HG02938 (cell line): ENCODE measurements at regions not wholly inside any gene's neighbourhood (a gene's known extent, or its start where the extent isn't known, plus 50 kb on each side); places are given as distances from the start of the nearest gene placed in this dataset.

Experiments
- ATAC-seq: cut with Tn5 transposase; IDR thresholded peaks from one replicate; pipeline ENCODE4 v1.9.1; 2021; ENCODE audit warnings: mild to moderate bottlenecking, moderate library complexity; ENCODE audit not compliant: unreplicated experiment

DNA sequence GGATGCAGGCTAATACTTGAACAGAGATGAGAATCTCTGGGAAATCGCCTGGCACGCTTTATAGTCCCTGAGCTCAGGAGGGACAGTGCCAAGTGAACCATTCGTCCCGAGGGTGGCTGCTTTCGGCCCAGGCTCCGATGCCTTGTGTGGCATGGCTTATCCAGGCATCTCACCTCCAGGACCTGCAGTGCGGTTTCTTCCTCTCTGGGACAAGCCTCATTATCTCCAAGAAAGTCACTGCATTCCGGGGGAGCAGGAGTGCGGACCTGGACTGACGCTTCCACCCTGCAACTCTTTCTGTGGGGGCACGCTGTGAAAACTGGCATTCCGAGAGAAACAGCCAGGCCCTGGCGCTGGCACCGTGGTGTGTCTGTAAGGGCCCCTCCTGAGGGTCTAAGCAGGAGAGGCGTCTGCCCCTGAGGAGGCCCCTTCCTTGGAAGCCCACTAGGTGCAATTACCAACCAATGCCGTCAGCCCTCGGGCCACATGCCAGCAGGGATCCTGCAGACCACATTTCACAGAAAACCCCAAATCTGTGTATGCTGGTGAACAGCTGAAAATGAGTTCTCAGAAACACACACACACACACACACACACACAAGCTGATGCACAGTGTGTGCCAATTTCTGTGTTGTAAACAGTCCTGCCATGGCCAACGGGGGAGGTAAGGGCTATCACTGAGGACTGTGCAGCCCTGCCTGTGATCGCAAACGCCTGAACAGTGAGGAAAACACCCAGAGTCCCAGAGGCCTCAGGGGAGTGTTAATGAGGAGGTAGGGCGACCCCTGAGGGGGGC, 351.9 kb upstream of the SALL3 start:
- ATAC-seq: no peak

DNA sequence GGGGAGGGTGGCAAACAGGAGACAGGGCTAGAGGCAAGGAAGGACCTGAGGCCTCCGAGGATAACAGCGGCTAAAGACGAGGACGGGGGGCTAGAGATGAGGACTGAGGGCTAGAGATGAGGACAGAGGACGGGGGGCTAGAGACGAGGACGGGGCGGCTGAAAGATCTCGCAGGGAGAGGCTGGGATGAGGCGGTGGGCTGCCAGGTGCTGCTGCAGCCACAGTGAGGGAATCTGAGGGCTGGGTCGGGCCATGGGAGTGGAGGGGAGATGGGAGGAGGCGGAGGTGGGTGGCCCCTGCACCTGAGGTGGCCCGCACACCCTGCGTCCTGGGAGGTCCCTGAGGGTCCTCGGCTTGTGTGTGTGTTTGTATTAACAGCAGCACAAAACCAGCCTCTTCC, 350.2 kb upstream of the SALL3 start:
- no peak for ATAC-seq

DNA sequence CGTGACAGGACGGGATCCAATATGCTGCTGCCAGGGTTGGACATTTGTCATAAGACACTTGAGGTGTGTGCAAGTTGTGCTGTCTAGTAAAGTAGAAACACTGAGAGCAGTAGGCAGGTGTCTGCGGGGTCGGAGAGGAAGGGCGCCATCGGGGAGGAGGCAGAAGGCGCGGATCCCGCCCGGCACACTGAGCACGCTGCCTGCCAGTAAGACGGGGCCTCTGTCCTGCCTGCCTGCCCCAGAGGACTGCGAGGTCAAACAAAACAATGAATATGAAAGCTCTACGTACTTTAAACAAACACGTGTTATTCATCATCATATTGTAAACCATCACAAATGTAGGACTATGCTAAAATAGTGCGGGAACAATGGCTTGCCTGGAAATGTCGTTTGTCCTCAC, 349.3 kb upstream of the SALL3 start:
- ATAC-seq: no peak

DNA sequence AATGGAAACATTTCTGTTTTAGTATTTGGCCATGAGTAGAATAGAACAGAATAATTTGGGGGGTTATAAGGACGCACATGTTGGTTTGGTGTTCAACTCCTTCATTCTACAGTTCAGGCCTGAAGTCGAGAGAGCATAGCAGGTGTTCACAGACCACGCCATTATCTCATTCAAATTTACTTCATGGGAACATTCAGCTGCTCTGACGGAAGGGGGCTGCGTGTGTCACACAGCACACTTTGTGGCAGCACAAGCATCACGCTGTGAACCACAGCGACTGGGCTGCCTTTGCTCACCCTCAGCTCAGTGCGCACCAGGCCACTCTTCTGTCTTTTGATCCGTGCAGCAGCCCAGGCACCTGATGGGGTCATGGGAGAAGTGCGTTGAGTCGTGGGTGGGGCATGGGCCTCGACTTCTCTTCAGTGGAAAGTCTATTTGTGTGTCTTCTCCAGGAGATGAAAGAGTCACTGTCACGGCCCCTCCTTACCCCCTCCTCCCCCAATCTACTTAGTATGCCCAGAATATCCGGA, 348.6 kb upstream of the SALL3 start:
- ATAC-seq: no peak

DNA sequence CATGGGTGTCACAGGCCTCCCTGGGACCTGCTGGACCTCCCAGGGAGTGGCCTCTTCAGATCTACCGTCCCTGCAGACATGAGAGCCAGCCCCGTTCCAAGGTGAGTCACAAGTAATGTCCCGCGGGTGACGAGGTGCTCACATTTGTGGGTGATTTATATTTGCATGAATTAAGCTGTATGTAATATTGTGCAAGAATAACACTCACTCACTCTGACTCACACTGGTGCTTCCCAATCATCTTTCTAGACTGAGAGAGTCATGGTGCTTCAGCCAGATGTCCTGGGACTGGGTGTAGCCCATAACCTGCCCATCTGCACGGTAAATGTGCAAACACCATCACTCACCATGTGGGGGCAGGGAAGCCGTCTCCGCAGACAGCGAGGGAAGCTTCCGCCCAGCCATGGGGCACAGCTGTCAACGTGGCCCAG, 347.5 kb upstream of the SALL3 start:
- no peak for ATAC-seq

DNA sequence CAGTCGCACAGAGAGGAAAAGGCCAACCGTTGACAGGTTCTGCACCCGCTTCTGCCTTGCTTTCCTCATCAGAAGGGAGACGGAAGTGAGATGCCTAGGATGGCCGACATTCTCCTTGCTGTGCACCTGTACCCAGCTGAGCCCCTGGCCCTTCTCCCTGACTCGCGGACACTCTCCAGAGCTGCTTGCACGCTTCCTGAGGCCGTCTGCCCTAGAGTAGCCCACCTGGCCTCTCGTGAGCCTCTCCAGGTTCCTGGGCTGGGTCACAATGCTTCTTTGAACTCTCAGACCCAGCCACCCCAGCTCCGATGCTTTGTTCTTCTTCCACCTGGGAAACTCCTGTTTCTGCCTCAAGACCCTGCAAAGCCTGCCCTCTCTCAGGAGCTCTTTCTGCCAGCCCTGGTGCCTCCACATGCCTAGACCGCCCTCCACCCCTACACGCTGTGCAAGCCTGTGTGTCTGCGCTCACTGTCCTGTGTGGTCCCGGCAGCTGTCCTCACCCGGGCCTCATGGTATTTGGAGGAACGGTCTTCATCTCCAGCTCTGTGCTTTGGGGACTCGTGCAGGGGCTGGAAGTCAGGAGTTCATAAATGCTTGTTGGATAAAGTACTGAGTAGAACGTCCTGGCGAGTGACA, 345.4 kb upstream of the SALL3 start:
- no peak for ATAC-seq

DNA sequence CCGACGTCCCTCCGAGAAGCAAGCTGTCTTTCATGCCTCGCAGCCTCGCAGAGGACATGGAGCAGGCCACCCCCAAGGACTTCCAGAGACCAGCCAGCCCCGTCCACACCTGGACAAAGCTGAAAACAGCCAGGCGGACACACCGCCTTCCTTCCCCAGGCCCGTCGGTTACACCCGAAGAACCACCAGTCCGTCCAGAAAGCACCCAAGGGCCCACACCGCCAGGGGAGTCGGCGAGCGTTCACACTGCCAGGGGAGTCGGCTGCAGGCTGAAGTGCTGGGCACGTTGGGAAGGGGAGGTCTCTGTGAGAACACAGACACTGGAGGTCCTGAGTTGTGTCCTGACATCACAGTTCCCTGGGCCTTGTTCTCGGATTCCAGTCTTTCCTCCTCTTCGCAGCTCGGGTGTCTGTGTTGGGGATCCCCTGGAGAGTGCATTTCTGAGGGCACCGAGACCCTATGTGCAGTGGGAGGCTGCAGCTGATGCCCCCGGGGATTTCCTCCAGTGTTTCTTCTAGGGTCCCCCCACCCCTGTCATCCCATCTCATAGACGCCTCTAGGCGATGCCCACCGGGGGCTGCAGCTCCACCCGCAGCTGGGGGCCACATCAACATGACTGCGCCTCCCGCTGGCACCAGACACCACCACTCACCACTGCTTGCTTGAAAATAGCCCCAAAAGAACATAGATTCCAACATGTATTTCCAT, 344.4 kb upstream of the SALL3 start:
- ATAC-seq: no peak

DNA sequence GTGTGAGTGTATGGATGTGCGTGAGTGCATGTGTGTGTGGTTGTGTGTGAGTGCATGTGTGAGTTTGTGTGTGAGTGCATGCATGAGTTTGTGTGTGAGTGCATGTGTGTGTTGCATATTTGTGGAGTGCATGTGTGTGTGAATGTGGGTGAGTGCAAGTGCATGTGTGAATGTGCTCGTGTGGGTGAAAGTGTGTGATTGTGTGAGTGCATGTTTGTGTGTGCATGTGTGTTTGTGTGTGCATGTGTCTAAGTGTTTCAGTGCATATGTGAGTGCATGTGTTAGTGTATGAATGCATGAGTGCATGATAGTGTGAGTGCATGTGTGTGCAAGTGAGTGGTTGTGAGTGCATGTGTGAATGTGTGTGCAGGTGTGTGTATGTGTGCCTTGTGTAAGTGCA, 343.4 kb upstream of the SALL3 start:
- ATAC-seq: no peak

DNA sequence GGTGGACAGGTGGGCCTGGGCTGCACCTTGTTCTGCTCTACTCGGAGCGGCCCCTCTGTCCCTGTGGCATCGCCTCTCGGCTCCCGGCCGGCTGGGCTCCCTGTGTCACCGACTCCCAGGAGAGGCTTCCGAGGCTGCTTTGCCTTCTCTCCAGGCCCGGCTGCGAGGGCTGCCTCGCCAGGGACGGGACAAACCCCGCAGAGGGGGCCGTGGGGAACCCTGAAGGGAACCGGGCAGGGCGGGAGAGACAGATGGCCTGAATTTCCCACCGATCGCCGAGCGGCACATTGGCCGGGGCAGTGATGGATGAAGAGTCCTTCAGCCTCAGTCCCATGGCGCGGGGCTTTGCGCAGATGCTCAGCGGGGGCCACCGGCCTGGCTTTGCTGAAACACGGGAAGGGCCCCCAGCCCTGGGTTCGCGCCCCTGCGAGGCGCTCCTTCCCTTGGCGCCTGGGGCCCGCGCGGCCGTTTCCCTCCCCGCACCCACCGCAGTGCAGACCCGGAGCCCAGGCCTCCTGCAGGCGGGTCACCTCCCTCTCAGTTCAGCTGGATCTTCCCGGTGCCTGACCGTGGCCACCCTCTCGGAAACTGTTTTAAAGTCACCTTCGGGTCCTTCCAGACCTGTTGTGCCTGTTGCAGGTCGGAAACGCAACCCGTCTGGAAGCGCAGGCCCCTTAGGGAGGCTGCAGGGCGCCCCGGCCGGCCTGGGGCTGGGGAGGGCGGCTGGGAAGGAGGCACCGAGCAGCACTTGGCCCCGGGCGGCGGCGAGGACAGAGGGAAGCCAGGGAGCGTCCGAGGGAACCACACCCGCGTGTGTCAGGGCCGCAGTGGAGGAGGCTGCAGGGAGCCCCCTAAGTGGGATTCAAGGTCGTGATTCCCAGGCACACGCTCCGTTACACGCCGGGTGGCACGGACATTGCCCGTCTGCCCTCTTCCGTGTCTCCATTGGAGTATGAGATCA, 341.9 kb upstream of the SALL3 start:
- ATAC-seq: no peak

DNA sequence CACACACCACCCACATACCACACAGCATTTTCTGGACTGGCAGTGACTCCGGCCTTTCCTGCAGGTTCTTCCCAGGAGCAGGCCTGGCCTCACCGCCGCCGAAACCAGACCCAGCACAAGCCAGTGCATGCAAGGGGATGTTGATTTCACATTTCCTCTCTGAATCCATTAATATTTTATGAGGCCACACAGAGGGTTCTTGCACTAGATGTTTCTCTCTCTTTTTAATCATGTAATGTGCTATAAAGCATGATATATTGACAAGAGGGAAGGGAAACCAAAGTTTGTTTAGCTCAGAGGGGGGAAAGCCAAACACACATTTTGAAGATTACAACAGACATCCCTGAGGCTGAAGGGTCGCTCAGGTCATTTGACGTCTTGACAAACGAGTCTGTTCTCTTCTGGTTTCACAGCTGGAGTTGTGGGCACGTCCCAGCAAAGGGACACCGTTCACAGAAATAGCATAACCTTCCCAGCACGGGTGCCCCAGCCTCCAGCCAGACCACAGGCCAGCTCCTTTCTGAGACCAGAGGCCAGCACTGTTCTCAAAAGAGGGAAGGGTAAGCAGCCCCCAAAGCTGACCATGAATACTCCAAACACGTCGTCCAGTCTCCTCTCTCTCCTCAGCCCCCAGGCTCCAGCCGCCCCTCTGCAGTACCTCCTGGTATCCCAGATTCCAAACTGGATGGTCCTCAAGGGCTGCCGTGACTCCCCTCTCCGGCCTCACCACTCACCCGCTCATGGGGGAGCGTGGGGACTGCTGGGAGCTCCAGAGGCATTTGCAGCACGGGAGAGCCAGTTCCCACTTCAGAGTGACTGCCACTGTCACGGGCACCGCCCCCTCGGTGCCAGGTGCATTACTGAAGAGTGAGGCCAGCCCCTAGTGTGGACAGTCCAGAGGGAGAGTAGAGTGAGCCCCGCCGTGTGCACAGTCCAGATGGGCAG, 340.3 kb upstream of the SALL3 start:
- no peak for ATAC-seq

DNA sequence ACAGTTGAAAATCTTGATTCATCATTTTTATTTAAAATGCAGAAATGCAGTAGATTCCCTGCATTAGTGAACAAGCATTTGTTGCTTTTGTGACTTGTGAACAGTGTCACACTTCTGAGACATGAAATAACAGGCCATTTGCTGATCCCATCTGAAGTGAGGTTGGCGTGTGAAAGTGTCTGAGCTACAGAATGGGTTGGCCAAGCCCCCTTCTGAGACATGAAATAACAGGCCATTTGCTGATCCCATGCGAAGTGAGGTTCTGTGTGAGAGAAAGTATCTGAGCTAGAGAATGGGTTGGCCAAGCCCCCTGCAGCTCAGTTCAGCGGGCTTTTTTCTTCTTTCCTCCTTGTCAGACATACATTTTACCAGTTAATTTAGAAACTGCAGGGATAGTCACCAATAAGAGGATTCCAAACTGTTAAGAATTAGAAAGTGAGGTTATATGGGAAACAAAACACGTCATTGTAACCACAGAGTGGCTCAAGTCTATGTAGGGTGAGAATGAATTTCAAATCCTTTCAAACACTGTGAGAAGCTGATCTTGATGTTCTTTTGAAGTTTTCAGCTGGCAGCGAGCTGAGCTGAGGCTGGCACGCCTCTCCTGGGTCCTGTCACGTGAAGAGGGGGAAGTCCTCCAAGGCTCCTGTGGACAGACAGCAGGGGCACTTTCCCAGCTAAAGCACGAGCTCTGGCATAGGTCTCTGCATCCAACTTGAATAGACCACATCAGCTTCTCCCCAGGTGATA, 339.2 kb upstream of the SALL3 start:
- no peak for ATAC-seq

DNA sequence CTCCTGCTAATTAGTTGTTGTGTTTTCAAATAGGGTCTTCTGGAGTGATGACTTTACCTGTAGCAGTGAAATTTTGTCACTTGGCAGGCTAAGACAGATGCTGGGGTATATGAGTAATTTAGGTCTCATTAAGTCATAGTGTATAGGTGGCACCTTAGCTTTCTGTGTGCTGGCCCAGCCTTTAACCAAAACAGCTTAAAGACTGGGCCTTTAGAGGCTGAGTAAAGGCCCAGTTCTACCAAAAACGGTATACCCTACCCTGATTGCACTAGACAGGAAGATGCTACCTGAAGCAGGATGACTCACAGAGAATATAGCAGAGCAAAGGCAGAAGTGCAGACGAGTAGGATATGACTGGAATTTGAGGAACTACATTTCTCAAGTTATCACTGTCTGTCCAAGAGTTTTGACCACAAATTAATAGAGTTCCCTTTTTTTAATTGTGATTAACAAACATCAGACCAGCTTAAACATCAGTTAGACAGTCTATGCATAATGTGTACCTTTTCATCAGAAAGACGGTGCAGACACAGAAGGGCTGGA, 337.9 kb upstream of the SALL3 start:
- ATAC-seq: no peak

DNA sequence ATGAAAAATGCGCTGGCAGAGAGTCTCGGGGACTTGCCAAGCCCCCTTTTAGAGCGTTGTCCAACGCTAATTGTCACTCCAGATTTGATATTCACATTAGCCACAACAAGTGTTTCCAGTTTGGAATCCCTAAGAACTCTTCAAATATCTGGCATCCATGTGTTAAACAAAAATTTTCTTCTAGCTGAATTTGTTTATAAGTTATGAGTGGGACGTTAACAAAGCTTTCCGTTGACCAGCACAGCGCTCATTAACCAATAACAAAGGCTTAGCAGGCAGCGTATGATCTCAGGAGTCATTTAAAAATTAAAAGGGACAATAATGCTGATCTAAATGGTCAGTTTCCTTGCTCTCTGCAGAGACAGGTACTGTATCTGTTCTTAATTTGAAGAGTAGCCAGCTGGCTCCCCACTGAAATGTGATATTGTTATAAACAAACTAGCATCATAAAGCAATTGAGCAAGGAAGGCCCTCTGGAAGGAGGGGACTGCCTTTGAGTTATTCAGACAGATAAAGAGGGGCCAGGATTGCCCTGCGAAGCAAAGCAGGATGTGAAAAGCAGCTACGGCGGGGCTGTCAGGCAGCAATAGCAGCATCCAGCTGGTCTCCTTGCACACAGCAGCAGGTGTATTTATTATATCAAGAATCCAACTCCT, 337.2 kb upstream of the SALL3 start:
- no peak for ATAC-seq

DNA sequence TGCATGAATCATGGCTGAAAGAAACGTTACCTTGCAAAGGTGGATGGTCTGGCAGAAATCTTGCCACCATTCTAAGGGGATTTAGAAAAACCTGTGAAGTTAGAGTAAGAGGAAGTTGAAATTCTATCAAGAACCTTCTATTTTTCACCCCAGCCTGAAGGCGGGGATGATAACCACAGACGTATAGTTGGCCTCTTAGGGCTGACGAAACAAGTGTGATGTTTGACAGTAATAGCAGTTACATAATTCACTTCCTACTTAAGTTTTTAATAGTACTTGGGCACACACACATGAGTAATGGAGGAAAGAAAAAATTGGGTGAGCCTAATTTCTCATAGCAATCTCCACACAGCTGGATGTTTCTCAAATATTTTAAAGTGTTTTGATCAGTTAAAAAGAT, 336.6 kb upstream of the SALL3 start:
- no peak for ATAC-seq

DNA sequence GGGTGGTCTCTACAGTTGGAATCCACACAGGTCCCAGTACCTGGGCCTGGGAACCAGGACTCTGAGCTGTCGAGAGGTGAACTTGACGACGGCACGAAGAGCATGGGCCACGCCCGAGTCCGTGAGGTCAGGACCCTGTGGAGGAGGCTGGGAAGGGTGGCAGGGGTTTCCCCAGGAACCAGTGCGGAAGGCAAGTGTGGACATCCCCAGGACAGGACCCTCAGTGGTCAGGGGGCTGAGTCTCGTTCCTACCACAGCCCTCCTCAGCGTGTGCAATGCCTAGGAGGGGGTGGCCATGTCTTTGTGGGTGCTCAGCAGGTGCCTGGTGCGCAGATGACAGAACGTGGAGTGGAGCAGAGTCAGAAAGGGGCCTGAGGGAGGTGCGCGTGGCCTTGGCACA, 335.6 kb upstream of the SALL3 start:
- ATAC-seq: no peak

DNA sequence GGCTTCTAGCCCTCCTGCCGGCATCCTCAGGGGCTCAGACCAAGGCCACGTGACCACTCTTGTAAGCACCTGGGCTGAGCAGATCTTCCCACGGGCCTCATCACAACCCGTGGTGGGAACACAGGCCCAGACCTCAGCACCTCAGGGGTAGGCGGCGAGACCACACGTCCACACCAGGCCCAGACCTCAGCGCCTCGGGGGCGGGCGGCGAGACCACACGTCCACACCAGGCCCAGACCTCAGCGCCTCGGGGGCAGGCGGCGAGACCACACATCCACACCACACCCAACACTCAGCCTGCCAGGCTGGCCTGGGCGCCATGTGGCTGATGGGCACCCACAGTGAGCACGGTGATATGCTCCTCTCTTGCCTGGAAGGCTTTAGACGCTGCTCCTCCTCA, 334.4 kb upstream of the SALL3 start:
- ATAC-seq: no peak

DNA sequence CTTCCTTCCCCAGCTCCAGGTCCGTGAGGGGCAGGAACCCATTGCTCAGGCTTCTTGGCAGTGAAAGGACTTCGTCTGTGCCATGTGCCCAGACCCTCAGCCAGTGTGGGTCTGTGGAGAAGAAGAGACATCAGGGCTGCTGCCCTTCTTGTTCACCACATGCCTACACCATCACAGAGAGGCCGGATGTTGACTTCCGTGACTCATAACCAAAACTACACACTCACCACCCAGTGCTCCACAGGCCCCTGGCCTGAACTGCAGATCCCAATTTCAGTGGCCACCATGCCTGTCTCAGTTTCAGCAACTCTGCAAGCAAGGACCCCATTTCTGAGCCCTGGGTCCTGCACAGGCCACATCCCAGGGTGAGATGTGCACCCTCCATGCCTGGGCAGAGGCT, 332.6 kb upstream of the SALL3 start:
- no peak for ATAC-seq

DNA sequence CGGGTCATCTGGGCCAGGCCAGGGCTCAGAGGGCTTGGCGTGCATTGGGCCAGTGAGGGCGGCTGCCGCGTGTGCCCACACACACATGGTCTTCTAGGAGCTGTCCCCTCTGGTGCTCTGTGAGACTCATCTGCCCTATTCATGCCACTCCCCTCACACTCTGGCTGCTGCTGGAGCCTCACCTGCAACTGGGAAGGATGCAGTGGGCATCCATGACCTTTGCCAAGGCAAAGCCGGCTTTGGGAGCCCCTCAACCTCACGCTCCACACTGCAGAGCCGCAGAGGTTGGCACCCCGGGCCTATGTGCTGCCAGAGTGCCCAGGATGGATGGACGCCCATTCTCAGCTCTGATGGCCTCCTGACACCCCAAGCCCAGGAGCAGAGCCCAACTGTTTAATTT, 330.2 kb upstream of the SALL3 start:
- no peak for ATAC-seq
